Heart left ventricle (tissue), 13 donors: ENCODE measurements at regions not wholly inside any gene's neighbourhood (a gene's known extent, or its start where the extent isn't known, plus 50 kb on each side); places are given as distances from the start of the nearest gene placed in this dataset.

Experiments used
- POLR2A ChIP-seq, 2 donors: fragments of 450-650 bp; IDR thresholded peaks; one replicate each; pipeline ENCODE4 v1.6.1; 2017; ENCODE audit warnings: antibody characterized with exemption in 2 of 2, mild to moderate bottlenecking in 2 of 2, moderate library complexity in 2 of 2
- TF ChIP-seq, protein P1 (sequence below), 12 donors: fragments of 200-600 bp; sonication (generic) in 4 of 12; IDR thresholded peaks; one replicate each; pipeline versions ENCODE4 v1.5.0 to v1.8.0; 2018 to 2022; ENCODE audit warnings: antibody characterized with exemption in 12 of 12, mild to moderate bottlenecking in 5 of 12
- donor health status: ischemic (EF 13 %, LVEDD 7.1; RV severe dilation, severe dysfunction).
- donor health status: DM: no; HTN: yes; CAD: no.
- donor health status: DM: no; HTN: no; CAD: no.
- donor health status: ischemic (EF 25% LVEDD 6.9; RV normal size, moderate dysfunction).
- donor health status: ischemic (EF 25% LVEDD 5.7; RV mildly dilated, moderate dysfunction).
- donor health status: ischemic (EF 35%, LVEDD 5.7; RV mildly dilated, moderate dysfunction).
- donor health status: nonischemic (EF 11% LVEDD 7.7; RV severe dilation, severe dysfunction).
- donor health status: DM: yes; HTN: yes; CAD: no.
- donor health status: PGD.
- donor health status: ischemic (EF 29% LVEDD 5.4; RV normal size, mild dysfunction).
- donor health status: nonischemic (EF 23%, LVEDD 6.1; RV moderate dilation, normal function).

DNA sequence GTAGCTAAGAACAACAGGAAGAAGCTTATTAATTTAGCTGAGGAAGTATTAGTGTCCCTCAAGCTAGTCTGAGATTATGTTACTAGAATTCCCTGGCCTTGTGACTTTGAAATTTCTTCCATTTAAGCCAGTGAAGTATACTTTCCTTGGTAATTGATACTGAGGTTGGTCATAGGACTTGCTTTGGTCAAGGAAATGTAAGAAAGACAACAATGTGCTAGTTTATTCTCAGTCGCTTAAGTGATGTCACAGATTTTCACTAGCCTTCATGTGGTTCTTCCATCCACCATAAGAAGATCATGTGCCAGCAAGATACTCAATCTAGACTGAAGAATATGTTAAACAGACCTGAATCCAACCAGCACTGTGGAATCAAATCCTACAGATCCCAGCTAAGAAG is 1140.1 kb downstream of the TECRL start:
- TF ChIP-seq, protein P1, sequence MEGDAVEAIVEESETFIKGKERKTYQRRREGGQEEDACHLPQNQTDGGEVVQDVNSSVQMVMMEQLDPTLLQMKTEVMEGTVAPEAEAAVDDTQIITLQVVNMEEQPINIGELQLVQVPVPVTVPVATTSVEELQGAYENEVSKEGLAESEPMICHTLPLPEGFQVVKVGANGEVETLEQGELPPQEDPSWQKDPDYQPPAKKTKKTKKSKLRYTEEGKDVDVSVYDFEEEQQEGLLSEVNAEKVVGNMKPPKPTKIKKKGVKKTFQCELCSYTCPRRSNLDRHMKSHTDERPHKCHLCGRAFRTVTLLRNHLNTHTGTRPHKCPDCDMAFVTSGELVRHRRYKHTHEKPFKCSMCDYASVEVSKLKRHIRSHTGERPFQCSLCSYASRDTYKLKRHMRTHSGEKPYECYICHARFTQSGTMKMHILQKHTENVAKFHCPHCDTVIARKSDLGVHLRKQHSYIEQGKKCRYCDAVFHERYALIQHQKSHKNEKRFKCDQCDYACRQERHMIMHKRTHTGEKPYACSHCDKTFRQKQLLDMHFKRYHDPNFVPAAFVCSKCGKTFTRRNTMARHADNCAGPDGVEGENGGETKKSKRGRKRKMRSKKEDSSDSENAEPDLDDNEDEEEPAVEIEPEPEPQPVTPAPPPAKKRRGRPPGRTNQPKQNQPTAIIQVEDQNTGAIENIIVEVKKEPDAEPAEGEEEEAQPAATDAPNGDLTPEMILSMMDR (IDR thresholded peaks at IDR 0.05), result no peak
- TF ChIP-seq POLR2A (IDR thresholded peaks at IDR 0.05), result no peak
